AG08396 (cell line): ENCODE measurements at regions not wholly inside any gene's neighbourhood (a gene's known extent, or its start where the extent isn't known, plus 50 kb on each side); places are given as distances from the start of the nearest gene placed in this dataset.
"Not testable (repeated sequence)": the region's sequence is repeated elsewhere in the genome, so short reads cannot be mapped to it uniquely, and the experiment has no call there.

Source experiments
- DNase-seq: peaks from one replicate; pipeline ENCODE4 v3.0.0; 2012; ENCODE audit warnings: low spot score, mixed read lengths

GRCh38 chr14:40265096-40265495, 832.9 kb upstream of the FBXO33 start:
- DNase-seq = no peak

GRCh38 chr14:40252817-40253447, 820.7 kb upstream of the FBXO33 start:
- no peak for DNase-seq

- no peak for DNase-seq
Measured at GRCh38 chr14:40248671-40249070, 816.4 kb upstream of the FBXO33 start.

GRCh38 chr14:40240245-40240859, 808.1 kb upstream of the FBXO33 start:
- no peak for DNase-seq

- no peak for DNase-seq
Measured at GRCh38 chr14:40232302-40232701, 800.1 kb upstream of the FBXO33 start.

GRCh38 chr14:40229676-40230075, 797.4 kb upstream of the FBXO33 start:
- DNase-seq = no peak

GRCh38 chr14:40222996-40223395, 790.8 kb upstream of the FBXO33 start:
- no peak for DNase-seq

GRCh38 chr14:40221428-40221827, 789.2 kb upstream of the FBXO33 start:
- no peak for DNase-seq

- no peak for DNase-seq
Measured at GRCh38 chr14:40219032-40219431, 786.8 kb upstream of the FBXO33 start.

- no peak for DNase-seq
Measured at GRCh38 chr14:40218282-40218941, 786.2 kb upstream of the FBXO33 start.

GRCh38 chr14:40216976-40217375, 784.7 kb upstream of the FBXO33 start:
- DNase-seq = no peak

GRCh38 chr14:40216408-40216807, 784.2 kb upstream of the FBXO33 start:
- DNase-seq = not testable (repeated sequence)

- DNase-seq = no peak
Measured at GRCh38 chr14:40213701-40214100, 781.5 kb upstream of the FBXO33 start.

GRCh38 chr14:40204441-40205175, 772.4 kb upstream of the FBXO33 start:
- DNase-seq = no peak

GRCh38 chr14:40199101-40199500, 766.9 kb upstream of the FBXO33 start:
- no peak for DNase-seq

GRCh38 chr14:40197344-40197743, 765.1 kb upstream of the FBXO33 start:
- DNase-seq = no peak

- no peak for DNase-seq
Measured at GRCh38 chr14:40188006-40188405, 755.8 kb upstream of the FBXO33 start.

- DNase-seq = no peak
Measured at GRCh38 chr14:40164083-40164482, 731.9 kb upstream of the FBXO33 start.

GRCh38 chr14:40139657-40140056, 707.4 kb upstream of the FBXO33 start:
- no peak for DNase-seq

- no peak for DNase-seq
Measured at GRCh38 chr14:40133463-40133862, 701.2 kb upstream of the FBXO33 start.

GRCh38 chr14:40129159-40129558, 696.9 kb upstream of the FBXO33 start:
- DNase-seq = no peak

- DNase-seq = no peak
Measured at GRCh38 chr14:40123816-40124215, 691.6 kb upstream of the FBXO33 start.
